Activated T-helper 1 cell treated with anti-CD3 and anti-CD28 coated beads, Interleukin-12 subunit alpha, Interleukin-12 subunit beta, Interleukin-2, Interleukin-4 antibody, amounts not matched to agents 30 ng/mL and 10 ng/mL and 1 ng/mL, durations not matched to agents 14 hours and 24 hours and 36 hours (primary cell): ENCODE measurements at regions not wholly inside any gene's neighbourhood (a gene's known extent, or its start where the extent isn't known, plus 50 kb on each side); places are given as distances from the start of the nearest gene placed in this dataset.

Experiments used
- DNase-seq: peaks from one replicate; pipeline ENCODE4 v3.0.0; 2021; ENCODE audit warnings: low spot score
- H3K27ac Mint-ChIP-seq: one replicate; pipeline ENCODE4 v1.8.0; 2021; ENCODE audit warnings: mild to moderate bottlenecking, mixed read lengths
- H3K27me3 Mint-ChIP-seq: one replicate; pipeline ENCODE4 v1.8.0; 2022; ENCODE audit warnings: mild to moderate bottlenecking, moderate library complexity, mixed read lengths; ENCODE audit not compliant: insufficient read depth
- H3K36me3 Mint-ChIP-seq: one replicate; pipeline ENCODE4 v1.8.0; 2021; ENCODE audit warnings: low read depth, mixed read lengths
- H3K4me1 Mint-ChIP-seq: one replicate; pipeline ENCODE4 v1.8.0; 2021; ENCODE audit warnings: low read depth, mixed read lengths
- H3K4me3 Mint-ChIP-seq: one replicate; pipeline ENCODE4 v1.8.0; 2021; ENCODE audit warnings: mild to moderate bottlenecking, moderate library complexity, mixed read lengths
- H3K9me3 Mint-ChIP-seq: one replicate; pipeline ENCODE4 v1.8.0; 2021; ENCODE audit warnings: mixed read lengths
- intact Hi-C: fragments of 100-400 bp; cut with micrococcal nuclease; formaldehyde crosslinking; loops from one replicate; pipeline ENCODE4 v1.15.1; 2024

DNA sequence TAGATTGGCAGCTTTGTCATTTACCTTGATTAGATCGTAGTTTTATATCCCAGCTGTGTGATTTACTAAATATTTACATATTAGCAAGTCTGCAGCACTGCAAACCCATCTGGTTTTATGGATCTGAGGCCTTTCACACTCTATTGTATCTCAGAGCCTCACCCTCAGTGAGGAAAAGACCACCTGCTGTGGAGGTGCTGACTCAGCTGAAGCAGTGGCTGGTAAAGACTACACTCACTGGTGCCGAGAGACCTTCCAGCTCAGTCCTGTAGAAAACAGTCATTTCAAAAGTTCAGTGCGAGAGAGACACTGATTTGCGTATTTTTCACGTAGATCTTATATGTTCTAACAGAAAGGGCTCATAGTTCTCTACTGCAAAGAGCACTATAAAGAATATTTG, 307.8 kb upstream of the TPM1 start:
- DNase-seq: no peak
- H3K27ac Mint-ChIP-seq: no peak overlapping the region
- no peaks in the 10 kb centered on the region for H3K9me3 Mint-ChIP-seq
- H3K4me3 Mint-ChIP-seq: no peak overlapping the region
- no peaks in the 10 kb centered on the region for H3K4me1 Mint-ChIP-seq
- intact Hi-C loops: no loop called here
- peaks cover 6% of the 10 kb centered on the region for H3K27me3 Mint-ChIP-seq
- H3K36me3 Mint-ChIP-seq: no peaks in the 10 kb centered on the region

DNA sequence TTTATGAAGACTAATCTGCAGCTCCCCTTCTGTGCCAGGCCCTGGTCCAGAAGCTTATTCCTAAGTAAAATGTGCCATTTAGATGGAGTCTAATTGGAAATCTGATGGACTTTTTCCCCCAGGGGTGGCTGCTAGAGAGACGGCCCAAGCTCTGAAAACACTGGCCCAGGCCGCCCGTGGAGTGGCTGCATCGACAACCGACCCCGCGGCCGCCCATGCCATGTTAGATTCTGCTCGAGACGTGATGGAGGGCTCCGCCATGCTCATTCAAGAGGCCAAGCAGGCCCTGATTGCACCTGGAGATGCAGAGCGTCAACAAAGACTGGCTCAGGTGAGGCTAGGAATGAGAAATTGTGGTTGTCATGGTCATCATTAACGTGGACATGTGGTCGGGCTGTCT, 305.8 kb upstream of the TPM1 start:
- no peak overlapping the region for H3K4me3 Mint-ChIP-seq
- no peaks in the 10 kb centered on the region for H3K9me3 Mint-ChIP-seq
- H3K27ac Mint-ChIP-seq: no peak overlapping the region
- no peaks in the 10 kb centered on the region for H3K36me3 Mint-ChIP-seq
- H3K27me3 Mint-ChIP-seq: no peaks in the 10 kb centered on the region
- DNase-seq: no peak
- H3K4me1 Mint-ChIP-seq: no peaks in the 10 kb centered on the region
- intact Hi-C loops: no loop called here

DNA sequence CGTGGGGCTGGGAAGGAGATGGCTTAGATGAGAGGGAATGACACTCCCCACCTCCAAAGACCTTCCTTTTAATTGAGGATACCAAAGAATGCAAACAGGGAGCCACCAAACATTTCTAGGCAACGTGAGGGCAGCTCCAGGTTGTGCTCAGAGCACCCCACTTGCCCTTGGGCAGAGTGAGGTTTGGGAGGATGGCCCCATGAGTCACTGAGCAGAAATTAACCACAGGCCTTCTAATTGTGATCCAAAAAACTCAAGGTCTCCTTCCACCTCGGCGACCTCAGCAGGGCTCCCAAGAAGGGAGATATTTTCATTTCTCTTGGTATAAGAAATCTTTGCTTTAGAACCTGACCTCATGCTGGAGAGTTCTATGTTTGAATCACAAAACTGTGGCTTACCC, 305.0 kb upstream of the TPM1 start:
- no peak for DNase-seq
- Mint-ChIP-seq H3K27ac (no peak overlapping the region), H3K4me3 (no peak overlapping the region), H3K4me1 (no peaks in the 10 kb centered on the region), H3K27me3 (no peaks in the 10 kb centered on the region), H3K9me3 (no peaks in the 10 kb centered on the region), H3K36me3 (no peaks in the 10 kb centered on the region)
- intact Hi-C loops: no loop called here

DNA sequence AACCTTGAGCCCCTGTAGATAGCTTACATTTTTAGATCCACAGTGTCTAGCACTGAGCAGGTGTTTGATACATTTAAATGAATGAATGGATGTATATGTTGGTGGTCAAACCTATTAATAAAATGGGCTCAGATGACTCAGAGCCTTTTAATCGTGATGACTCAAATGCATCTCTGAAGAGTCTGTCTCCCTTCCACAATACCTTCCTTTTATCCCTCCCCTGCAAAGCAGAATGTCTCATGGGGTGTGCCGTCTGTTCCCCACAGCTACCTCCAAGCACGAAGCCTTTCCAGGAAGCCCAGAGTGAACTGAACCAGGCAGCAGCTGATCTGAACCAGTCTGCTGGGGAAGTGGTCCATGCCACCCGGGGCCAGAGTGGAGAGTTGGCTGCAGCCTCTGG, 303.5 kb upstream of the TPM1 start:
- Mint-ChIP-seq H3K27ac (no peak overlapping the region), H3K27me3 (no peaks in the 10 kb centered on the region), H3K9me3 (no peaks in the 10 kb centered on the region), H3K36me3 (no peaks in the 10 kb centered on the region), H3K4me3 (no peak overlapping the region), H3K4me1 (no peaks in the 10 kb centered on the region)
- intact Hi-C loops: no loop called here
- no peak for DNase-seq

DNA sequence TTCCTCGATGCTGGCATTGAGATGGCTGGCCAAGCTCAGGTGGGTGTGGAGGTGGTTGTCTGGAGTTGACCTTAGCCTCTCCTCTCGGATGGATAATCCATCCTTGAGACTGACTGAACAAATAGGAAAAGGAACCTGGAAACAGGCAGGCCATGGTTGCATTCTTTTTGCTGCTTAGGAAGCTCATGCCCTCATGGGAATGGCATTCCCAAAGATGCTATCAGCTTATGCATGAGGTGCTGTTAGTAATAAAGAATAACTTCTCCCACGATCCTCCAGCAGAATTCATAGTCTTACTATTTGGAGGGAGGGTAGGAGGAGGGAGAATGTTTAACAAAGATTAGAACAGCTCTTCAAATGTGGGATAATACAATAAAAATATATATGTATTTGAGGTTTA, 303.0 kb upstream of the TPM1 start:
- Mint-ChIP-seq H3K27ac (no peak overlapping the region), H3K27me3 (no peaks in the 10 kb centered on the region), H3K4me1 (no peaks in the 10 kb centered on the region), H3K36me3 (no peaks in the 10 kb centered on the region), H3K4me3 (no peak overlapping the region), H3K9me3 (no peaks in the 10 kb centered on the region)
- DNase-seq: no peak
- intact Hi-C loops: no loop called here

DNA sequence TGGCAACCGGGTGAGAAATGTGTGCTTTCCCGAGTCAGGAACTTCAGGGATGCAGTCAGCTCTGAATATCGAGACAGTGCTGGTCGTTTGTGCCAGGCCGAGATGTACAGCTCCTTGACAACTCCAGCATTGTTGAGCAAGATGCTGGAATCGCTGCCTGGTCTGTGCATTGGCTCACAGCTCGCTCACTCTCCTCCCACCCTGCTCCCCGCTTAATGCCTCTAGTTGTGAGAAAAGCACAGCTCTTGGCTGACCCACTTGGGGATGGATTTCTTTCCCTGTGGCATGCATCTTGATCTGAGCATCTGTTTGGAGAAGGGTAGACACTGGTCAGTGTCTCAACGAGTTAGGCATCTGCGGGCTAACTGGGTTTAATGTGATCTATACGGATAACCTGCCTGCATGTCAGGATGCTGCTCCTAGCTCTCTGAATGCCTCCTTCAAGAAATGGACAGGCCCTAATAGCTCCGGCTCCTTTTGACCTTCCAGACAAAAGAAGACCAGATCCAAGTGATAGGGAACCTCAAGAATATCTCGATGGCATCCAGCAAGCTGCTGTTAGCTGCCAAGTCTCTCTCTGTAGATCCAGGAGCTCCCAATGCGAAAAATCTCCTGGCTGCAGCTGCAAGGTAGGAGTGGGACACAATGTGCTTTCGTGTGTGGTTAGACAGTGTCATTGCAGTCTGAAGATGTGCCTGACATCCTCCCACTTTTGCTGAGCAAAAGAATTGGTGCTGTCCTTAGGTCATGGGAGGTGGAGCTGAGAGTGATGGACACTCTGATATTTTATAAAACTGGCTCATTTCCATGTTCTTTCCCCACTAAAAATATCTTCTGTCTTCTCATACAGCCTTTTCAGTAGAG, 302.2 kb upstream of the TPM1 start:
- Mint-ChIP-seq H3K27me3 (no peaks in the 10 kb centered on the region), H3K4me1 (no peaks in the 10 kb centered on the region), H3K9me3 (no peaks in the 10 kb centered on the region), H3K36me3 (no peaks in the 10 kb centered on the region), H3K4me3 (no peak overlapping the region), H3K27ac (no peak overlapping the region)
- intact Hi-C loops: loop anchor here (5.0 kb wide), 1 partner anchor 233 kb away; no protein-coding TSS in a partner anchor
- DNase-seq: no peak

DNA sequence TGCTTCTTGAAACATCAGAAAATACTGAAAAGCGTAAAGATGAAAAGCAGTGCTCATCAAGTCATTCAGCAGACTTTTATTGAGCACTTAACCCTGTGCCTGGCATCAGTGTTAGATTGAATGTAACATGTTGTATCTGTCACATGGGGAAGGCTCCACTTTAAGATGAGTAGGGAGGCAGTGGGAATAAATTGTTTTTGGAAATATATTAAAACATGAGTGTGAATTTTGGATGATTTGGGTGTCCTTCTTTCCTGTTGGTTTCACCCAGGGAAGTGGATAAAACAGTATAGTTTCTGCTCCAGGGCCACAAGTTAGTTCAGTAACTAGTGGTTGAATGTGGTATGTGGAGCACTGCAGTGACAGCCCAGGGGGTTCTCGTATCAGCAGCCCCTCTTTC, 301.4 kb upstream of the TPM1 start:
- H3K36me3 Mint-ChIP-seq: no peaks in the 10 kb centered on the region
- H3K27ac Mint-ChIP-seq: no peak overlapping the region
- no peak for DNase-seq
- H3K4me3 Mint-ChIP-seq: no peak overlapping the region
- intact Hi-C loops: loop anchor here (5.0 kb wide), 1 partner anchor 234 kb away; no protein-coding TSS in a partner anchor
- H3K4me1 Mint-ChIP-seq: no peaks in the 10 kb centered on the region
- no peaks in the 10 kb centered on the region for H3K27me3 Mint-ChIP-seq
- H3K9me3 Mint-ChIP-seq: no peaks in the 10 kb centered on the region

DNA sequence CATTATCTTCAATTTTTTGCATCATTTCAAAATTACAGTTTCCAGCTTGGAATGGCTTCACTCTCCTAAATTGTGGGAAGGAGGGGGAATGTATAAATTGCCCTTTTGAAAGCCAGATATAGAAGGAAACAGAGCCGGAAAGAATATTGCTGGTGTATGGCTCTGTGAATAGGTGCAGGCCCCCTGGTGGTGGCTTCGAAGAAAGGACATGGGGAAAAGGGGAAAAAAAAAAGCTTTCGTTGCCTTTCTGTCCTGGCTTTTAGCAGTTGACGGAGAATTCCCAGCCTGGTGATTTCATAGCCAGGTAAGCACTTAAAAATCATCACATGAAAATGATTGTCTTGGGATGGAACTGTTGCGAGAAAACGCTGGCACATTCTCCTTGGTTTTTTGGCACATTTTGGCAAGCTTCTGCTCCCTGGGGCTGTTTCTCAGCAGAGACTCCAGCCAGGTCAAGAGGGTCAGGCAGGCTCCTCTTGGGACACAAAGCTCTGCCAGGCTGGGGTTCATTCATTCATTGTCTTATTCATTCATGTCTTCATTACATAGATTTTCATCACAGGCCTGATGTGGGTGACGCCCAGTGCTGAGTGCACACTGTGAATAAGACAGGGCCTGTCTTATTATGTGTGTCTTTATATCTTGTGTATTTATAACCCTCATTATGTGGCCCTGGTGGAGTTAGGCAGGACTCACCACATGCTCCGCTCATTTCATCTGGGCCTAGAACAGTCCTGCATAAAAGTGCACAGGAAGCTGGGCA, 300.0 kb upstream of the TPM1 start:
- Mint-ChIP-seq H3K9me3 (no peaks in the 10 kb centered on the region), H3K4me1 (no peaks in the 10 kb centered on the region), H3K36me3 (no peaks in the 10 kb centered on the region), H3K4me3 (no peak overlapping the region), H3K27ac (no peak overlapping the region), H3K27me3 (no peaks in the 10 kb centered on the region)
- DNase-seq: no peak
- intact Hi-C loops: loop anchor here (2.0 to 5.0 kb wide), 2 partner anchors 235 to 352 kb away; partner anchors contain the start of gene TLN2

DNA sequence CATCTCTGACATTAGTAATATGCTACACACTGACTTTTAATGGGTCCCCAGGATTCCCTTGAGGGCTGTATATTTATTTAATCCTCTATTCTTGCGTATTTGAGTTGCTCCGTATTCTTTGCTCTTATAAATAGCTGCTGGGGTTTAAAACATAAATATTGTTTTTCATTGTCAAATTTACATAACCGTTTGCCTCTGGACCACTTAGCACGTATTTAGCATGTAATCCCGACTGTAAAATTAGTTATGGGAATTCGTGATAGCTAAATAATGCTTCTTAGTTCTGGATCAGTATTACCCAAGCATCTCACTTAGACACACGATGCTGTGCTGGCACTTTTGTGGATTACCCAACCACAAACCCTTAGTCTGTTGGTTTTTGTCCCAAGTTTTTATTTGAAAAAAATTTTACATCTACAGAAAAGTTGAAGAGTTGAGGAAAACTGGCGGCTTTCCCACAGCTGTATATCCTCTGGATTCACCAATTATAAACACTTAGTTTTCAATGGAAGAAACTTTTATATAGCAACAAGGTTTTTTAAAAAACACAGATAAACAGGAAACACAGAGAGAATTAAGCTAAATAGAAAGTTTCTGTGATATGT, 296.8 kb upstream of the TPM1 start:
- no peaks in the 10 kb centered on the region for H3K4me1 Mint-ChIP-seq
- DNase-seq: no peak
- intact Hi-C loops: no loop called here
- no peaks in the 10 kb centered on the region for H3K36me3 Mint-ChIP-seq
- H3K27ac Mint-ChIP-seq: no peak overlapping the region
- H3K27me3 Mint-ChIP-seq: no peaks in the 10 kb centered on the region
- H3K4me3 Mint-ChIP-seq: no peak overlapping the region
- H3K9me3 Mint-ChIP-seq: no peaks in the 10 kb centered on the region

DNA sequence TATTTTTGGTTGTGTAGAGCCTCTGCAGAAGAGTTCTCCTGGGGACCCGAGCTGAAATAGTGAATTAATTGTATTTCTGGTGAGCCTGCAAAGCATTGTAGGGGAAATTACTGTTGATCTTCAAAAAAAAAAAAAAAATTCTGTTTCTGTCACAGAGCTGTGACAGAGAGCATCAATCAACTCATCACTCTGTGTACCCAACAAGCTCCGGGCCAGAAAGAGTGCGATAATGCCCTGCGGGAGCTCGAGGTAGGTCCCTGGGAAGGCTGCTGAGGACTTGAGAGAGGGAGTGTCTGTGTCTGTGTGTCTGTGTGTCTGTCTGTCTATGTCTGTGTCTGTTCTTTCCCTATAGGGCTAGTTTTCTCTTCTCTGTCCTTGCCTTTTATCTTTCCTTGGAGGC, 294.4 kb upstream of the TPM1 start:
- DNase-seq: no peak
- no peaks in the 10 kb centered on the region for H3K9me3 Mint-ChIP-seq
- H3K27ac Mint-ChIP-seq: no peak overlapping the region
- intact Hi-C loops: no loop called here
- H3K4me1 Mint-ChIP-seq: no peaks in the 10 kb centered on the region
- no peak overlapping the region for H3K4me3 Mint-ChIP-seq
- no peaks in the 10 kb centered on the region for H3K36me3 Mint-ChIP-seq
- no peaks in the 10 kb centered on the region for H3K27me3 Mint-ChIP-seq

DNA sequence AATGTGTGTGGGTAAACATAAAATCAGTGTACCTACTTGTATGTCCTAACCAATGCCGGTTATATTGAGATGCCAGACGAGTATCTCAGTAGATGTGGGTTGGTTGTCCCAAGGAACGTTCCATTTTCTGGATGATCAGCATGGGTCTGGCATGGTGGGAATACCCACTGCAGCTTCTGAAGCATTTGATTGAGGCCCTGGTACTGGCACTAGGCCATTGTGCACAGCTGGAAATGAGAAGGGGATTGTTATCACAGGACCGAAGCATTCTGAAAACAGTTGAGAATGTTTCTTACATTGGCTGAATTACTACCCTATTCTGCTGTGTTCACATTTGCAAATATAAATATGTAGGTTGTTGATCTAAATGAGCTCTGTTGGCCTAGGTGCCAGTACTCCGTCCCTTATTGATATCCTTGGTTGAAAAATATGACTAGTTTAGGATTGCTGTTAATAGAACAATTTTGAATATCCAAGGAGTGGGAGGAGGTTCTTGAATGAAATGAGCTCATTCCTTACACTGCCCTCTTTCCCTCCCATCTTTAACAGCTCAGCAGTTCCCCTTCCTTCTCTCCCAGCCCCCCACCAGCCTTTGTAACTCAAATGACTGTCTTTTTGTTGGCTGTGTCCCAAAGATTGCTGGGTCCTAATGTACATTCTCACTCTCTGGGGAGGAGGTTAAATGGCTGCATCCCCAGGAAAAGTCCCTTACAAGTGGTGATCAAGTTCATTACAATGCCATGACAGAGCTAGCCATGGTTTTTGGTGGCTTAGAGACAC, 293.3 kb upstream of the TPM1 start:
- H3K27me3 Mint-ChIP-seq: no peaks in the 10 kb centered on the region
- intact Hi-C loops: no loop called here
- no peak overlapping the region for H3K4me3 Mint-ChIP-seq
- no peaks in the 10 kb centered on the region for H3K36me3 Mint-ChIP-seq
- DNase-seq: no peak
- no peaks in the 10 kb centered on the region for H3K9me3 Mint-ChIP-seq
- H3K4me1 Mint-ChIP-seq: no peaks in the 10 kb centered on the region
- H3K27ac Mint-ChIP-seq: no peak overlapping the region

DNA sequence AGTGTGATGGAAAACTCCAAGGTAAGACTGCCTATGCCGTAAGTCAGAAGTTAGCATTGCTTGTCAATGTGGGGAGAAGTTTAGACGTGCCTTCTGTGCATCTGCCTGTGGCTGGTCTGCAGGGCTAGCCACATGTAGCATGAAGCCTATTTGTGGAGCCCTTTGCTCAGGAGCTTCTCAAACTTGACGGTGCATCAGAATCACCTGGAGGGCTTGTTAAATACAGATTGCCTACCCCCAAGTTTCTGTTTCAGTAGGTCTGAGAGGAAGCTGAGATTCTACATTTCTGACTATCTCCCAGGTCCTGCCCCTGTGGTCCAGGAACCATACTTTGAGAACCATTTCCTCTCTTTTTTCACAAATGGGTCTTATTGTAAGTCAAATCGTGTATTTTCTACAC, 292.1 kb upstream of the TPM1 start:
- DNase-seq: no peak
- Mint-ChIP-seq H3K9me3 (no peaks in the 10 kb centered on the region), H3K27ac (no peak overlapping the region), H3K36me3 (no peaks in the 10 kb centered on the region), H3K4me3 (no peak overlapping the region), H3K4me1 (no peaks in the 10 kb centered on the region), H3K27me3 (no peaks in the 10 kb centered on the region)
- intact Hi-C loops: no loop called here
